ENCODE measurements at regions not wholly inside any gene's neighbourhood (a gene's known extent, or its start where the extent isn't known, plus 50 kb on each side); places are given as distances from the start of the nearest gene placed in this dataset.
"Not testable (repeated sequence)": the region's sequence is repeated elsewhere in the genome, so short reads cannot be mapped to it uniquely, and the experiment has no call there.

- H3F3A ChIP-seq (ENCODE audit: low read length, unreplicated experiment), result no peaks in the 10 kb centered on the region
- H3K4me1 ChIP-seq (ENCODE audit: insufficient read depth, low read length), result no peaks in the 10 kb centered on the region
- TF ChIP-seq EZH2 (IDR thresholded peaks at IDR 0.05; ENCODE audit: low read length, unreplicated experiment) (no peak), CTCF (conservative IDR thresholded peaks at IDR 0.05; ENCODE audit: low read depth, low read length) (no peak)
- no peaks in the 10 kb centered on the region for H3K79me2 ChIP-seq (ENCODE audit: low read length)
- ChIA-PET CTCF (no interaction called here), POLR2A (ENCODE audit: unreplicated experiment) (no interaction called here)
- H4K20me1 ChIP-seq (ENCODE audit: low read length), result no peaks in the 10 kb centered on the region
- H3K4me3 ChIP-seq (ENCODE audit: low read length), result no peak overlapping the region
- intact Hi-C loops (cut with micrococcal nuclease), result no loop called here
- H3K9me3 ChIP-seq (ENCODE audit: low read length), result no peaks in the 10 kb centered on the region
- no peak for ATAC-seq
- H3K27me3 ChIP-seq (ENCODE audit: low read length), result no peaks in the 10 kb centered on the region
- no peak overlapping the region for H3K9ac ChIP-seq (ENCODE audit: low read length)
- H3K4me2 ChIP-seq (ENCODE audit: low read length), result no peak overlapping the region
- H3K9me2 ChIP-seq (replicated peaks; ENCODE audit: low read length), result no peaks in the 10 kb centered on the region
- no peaks in the 10 kb centered on the region for H3K36me3 ChIP-seq (ENCODE audit: low read depth, low read length)
- no TSS peak for BruUV-seq (replicated peaks)
- DNase-seq, result no peak
- H3K27ac ChIP-seq (ENCODE audit: low read length), result no peak overlapping the region
- H2AFZ ChIP-seq (ENCODE audit: low read length), result no peak overlapping the region
These were observed 300.9 kb downstream of the BCOR start for GRCh38 chrX:39796856-39797255.

GRCh38 chrX:39798488-39798887, 299.3 kb downstream of the BCOR start:
- H3K36me3 ChIP-seq (ENCODE audit: low read depth, low read length); H3K9me3 ChIP-seq (ENCODE audit: low read length); H3F3A ChIP-seq (ENCODE audit: low read length, unreplicated experiment); H3K79me2 ChIP-seq (ENCODE audit: low read length); CTCF ChIA-PET; H3K4me3 ChIP-seq (ENCODE audit: low read length); BruUV-seq (replicated peaks); H3K27me3 ChIP-seq (ENCODE audit: low read length); H3K9ac ChIP-seq (ENCODE audit: low read length); H3K4me1 ChIP-seq (ENCODE audit: insufficient read depth, low read length); H4K20me1 ChIP-seq (ENCODE audit: low read length); H3K9me2 ChIP-seq (replicated peaks; ENCODE audit: low read length); H2AFZ ChIP-seq (ENCODE audit: low read length); DNase-seq; ATAC-seq; H3K4me2 ChIP-seq (ENCODE audit: low read length); intact Hi-C loops (cut with micrococcal nuclease); H3K27ac ChIP-seq (ENCODE audit: low read length): not testable (repeated sequence)
- POLR2A ChIA-PET (ENCODE audit: unreplicated experiment), result interaction anchor here (0.6 kb wide), 1 partner anchor 14 kb away, joined by 5 read pairs; no protein-coding TSS in a partner anchor

GRCh38 chrX:39802354-39802753, 295.4 kb downstream of the BCOR start:
- no TSS peak for BruUV-seq (replicated peaks)
- Histone ChIP-seq H3K9me2 (replicated peaks; ENCODE audit: low read length) (no peaks in the 10 kb centered on the region), H3K4me1 (ENCODE audit: insufficient read depth, low read length) (no peaks in the 10 kb centered on the region), H3K36me3 (ENCODE audit: low read depth, low read length) (no peaks in the 10 kb centered on the region), H3K9me3 (ENCODE audit: low read length) (no peaks in the 10 kb centered on the region), H3K9ac (ENCODE audit: low read length) (no peak overlapping the region), H4K20me1 (ENCODE audit: low read length) (no peaks in the 10 kb centered on the region), H3K27ac (ENCODE audit: low read length) (no peak overlapping the region), H3K4me2 (ENCODE audit: low read length) (no peak overlapping the region), H2AFZ (ENCODE audit: low read length) (no peak overlapping the region), H3F3A (ENCODE audit: low read length, unreplicated experiment) (no peaks in the 10 kb centered on the region), H3K27me3 (ENCODE audit: low read length) (no peaks in the 10 kb centered on the region), H3K79me2 (ENCODE audit: low read length) (no peaks in the 10 kb centered on the region), H3K4me3 (ENCODE audit: low read length) (no peak overlapping the region)
- intact Hi-C loops (cut with micrococcal nuclease), result loop anchor here (10.0 kb wide), 1 partner anchor 68 kb away; no protein-coding TSS in a partner anchor
- TF ChIP-seq EZH2 (IDR thresholded peaks at IDR 0.05; ENCODE audit: low read length, unreplicated experiment), result no peak
- no peak for TF ChIP-seq CTCF (conservative IDR thresholded peaks at IDR 0.05; ENCODE audit: low read depth, low read length)
- no peak for TF ChIP-seq EZH2phosphoT487 (IDR thresholded peaks at IDR 0.05; ENCODE audit: borderline replicate concordance, low read length)
- CTCF ChIA-PET, result no interaction called here
- DNase-seq, result no peak
- POLR2A ChIA-PET (ENCODE audit: unreplicated experiment), result no interaction called here
- no peak for ATAC-seq
